GM12874 (cell line): ENCODE measurements at regions not wholly inside any gene's neighbourhood (a gene's known extent, or its start where the extent isn't known, plus 50 kb on each side); places are given as distances from the start of the nearest gene placed in this dataset.

Experiments
- CTCF ChIP-seq: IDR thresholded peaks from 2 replicates; pipeline ENCODE4 v1.5.1; 2011; ENCODE audit warnings: low read depth, mild to moderate bottlenecking, control low read depth, low read length, moderate library complexity; ENCODE audit not compliant: insufficient read depth

GRCh38 chr11:128304666-128305485, 282.5 kb downstream of the ETS1 start:
- no peak for TF ChIP-seq CTCF

- TF ChIP-seq CTCF, result no peak
Measured at GRCh38 chr11:128304116-128304515, 283.2 kb downstream of the ETS1 start.

GRCh38 chr11:128303383-128303782, 284.0 kb downstream of the ETS1 start:
- TF ChIP-seq CTCF, result no peak

GRCh38 chr11:128302425-128303186, 284.8 kb downstream of the ETS1 start:
- 0 out of 2 replicates have a peak, but pooled peaks have one; percentile 2 for TF ChIP-seq CTCF

- TF ChIP-seq CTCF, result no peak
Measured at GRCh38 chr11:128301756-128302155, 285.6 kb downstream of the ETS1 start.

- TF ChIP-seq CTCF, result no peak
Measured at GRCh38 chr11:128300785-128301184, 286.6 kb downstream of the ETS1 start.

GRCh38 chr11:128299132-128299726, 288.1 kb downstream of the ETS1 start:
- no peak for TF ChIP-seq CTCF
